HG03520 (cell line): ENCODE measurements at regions not wholly inside any gene's neighbourhood (a gene's known extent, or its start where the extent isn't known, plus 50 kb on each side); places are given as distances from the start of the nearest gene placed in this dataset.

ENCODE experiments used
- ATAC-seq: cut with Tn5 transposase; IDR thresholded peaks from one replicate; pipeline ENCODE4 v1.9.1; 2021; ENCODE audit warnings: mild to moderate bottlenecking, moderate library complexity; ENCODE audit not compliant: unreplicated experiment

DNA sequence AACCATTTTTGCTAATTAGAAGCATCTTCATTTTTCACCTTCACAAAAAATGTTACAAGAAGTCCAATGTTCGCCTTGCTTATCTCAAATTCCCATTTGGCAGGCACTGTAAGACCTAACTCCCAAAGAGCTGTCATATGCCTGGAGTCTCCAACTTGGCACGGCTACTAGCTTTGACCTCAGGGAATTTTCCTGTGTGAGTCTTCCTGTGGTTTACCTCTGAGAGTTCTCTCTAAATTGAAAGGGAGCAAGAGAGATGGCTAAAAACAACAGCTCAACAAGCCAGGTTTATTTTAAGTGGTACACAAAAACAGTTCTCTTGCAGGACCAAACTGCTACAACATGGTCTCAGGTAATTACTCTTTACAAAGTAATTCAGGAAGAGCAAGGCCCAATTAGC is 756.0 kb upstream of the ADGRL2 start:
- ATAC-seq: no peak

GRCh38 chr1:81042225-81042624 is 758.5 kb upstream of the ADGRL2 start:
- no peak for ATAC-seq

DNA sequence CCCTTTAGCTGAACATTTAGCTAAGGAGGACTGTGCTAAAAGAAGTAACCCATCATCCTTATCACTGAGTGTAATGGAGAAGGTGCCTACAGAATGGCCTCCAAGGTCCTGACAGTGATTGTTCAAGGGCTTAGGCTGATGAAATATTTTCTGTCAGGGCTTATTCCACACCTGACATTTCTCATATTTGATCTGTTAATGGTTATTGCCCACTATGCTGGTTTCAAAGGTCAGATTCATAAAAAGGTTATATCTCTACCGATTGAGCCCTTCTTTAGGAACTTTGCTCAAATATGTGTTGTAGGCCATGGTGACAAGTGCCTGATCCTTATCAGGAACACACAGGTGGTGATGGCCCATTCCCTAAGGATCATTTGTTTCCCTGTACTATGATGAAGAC is 766.4 kb upstream of the ADGRL2 start:
- no peak for ATAC-seq

- no peak for ATAC-seq
Measured at GRCh38 chr1:81032973-81033425, 767.7 kb upstream of the ADGRL2 start.

DNA sequence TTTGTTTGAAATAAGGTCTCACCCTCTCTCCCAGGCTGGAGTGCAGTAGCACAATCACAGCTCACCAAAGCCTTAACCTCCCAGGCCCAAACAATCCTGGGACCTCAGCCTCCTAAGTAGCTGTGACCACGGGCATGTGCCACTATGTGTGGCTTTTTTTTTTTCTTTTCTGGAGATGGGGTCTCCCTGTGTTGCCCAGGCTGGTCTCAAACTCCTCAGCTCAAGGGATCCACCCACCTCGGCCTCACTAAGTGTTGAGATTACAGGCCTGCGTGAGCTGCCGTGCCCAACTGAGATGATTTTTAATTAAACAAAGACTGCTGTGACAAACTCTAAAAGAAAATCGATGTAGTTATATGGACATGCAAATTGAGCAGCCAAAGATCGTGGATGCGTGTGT is 768.4 kb upstream of the ADGRL2 start:
- no peak for ATAC-seq

DNA sequence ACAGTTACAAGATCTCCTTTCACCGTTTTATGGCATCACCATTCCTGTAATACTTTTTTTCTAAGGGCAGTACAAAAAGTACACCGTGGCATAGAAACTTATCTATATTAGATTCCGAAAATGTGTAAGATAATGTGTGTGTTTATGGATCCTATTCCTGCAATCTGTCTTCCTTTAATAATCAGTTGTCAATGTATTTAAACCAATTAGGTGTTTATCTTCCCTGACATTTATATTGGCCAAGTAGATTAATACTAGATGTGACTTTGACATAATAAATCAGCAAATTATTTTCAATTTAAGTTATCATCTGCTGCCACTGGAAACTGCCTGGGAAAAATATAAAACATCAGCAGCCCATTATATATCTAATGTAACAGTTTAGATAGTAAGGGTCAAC is 770.3 kb upstream of the ADGRL2 start:
- ATAC-seq: no peak

GRCh38 chr1:81029266-81029665 is 771.5 kb upstream of the ADGRL2 start:
- ATAC-seq: no peak

- ATAC-seq: no peak
Measured at GRCh38 chr1:81023187-81023724, 777.5 kb upstream of the ADGRL2 start.

- no peak for ATAC-seq
Measured at GRCh38 chr1:81021134-81021533, 779.6 kb upstream of the ADGRL2 start.

DNA sequence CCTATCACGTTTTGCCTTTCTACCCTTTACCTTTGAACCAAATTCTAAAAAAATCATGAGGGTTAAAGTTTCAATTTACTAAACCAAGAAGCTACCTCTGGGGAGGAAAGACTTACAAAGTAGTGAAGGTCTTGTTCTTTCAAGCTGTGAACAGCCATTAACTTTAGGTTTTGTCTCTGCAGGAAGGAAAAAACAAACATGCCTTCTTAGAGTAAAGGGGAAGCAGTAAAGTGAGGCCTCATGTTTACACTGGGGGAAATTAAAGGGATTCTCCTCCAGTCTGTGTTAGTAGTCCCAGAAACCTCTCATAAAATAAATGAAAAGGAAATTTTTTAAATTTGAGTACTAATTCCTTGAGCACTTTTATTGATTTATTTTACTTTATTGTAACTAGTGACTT is 780.2 kb upstream of the ADGRL2 start:
- no peak for ATAC-seq

DNA sequence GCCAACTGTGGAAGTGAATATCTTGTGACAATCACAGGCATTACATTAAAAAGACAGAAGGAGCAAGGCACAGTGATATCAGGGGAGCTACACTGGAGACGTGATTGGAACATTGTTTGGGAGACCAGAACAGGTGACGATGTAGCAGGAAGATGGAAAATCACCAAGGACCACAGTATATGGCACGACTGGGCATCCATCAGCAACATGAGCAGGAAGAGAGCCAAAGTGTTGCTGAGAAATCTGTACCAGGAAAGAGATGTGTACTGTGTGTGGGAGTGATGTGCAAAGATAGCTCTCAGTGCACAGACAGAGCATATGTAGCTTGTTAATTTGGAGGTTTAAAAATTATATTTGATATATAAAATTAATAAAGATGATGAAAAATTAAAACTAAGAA is 790.6 kb upstream of the ADGRL2 start:
- no peak for ATAC-seq

DNA sequence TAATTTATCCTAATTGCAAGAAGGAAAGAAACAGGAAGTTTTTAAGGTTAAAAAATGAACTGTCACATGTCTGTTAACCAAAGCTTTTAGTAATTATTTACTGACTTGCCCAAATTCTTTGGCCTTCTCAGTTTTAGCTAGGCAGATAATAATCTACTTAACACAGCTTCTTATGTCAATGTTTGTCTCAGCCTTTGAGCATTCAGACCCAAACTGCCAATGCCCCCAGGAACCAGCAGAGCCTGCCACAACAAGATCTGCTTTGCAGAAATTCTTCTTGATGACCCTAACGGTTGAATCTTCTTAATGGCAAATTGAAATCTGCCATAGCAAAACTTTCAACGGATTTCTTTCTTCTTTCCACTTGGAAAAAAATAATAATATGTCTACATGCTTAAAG is 792.4 kb upstream of the ADGRL2 start:
- no peak for ATAC-seq

DNA sequence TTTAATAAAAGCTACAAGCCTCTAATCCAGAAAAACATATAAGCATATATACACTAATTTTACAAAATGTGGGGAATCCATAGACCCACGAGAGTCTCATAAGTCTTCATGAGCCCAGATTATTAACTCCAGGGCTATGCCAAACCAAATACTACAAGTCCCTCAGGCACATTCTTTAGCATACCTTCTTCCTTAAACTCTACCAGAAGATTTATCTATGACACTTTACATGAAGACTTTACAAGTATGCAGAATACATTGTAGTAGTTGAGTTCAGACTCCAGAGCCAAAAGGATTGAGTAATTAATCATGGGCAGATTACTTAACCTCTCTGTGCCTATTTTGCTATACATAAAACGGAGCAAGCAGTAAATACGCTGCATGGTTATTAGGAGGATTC is 793.7 kb upstream of the ADGRL2 start:
- no peak for ATAC-seq

GRCh38 chr1:81006502-81006901 is 794.2 kb upstream of the ADGRL2 start:
- no peak for ATAC-seq

DNA sequence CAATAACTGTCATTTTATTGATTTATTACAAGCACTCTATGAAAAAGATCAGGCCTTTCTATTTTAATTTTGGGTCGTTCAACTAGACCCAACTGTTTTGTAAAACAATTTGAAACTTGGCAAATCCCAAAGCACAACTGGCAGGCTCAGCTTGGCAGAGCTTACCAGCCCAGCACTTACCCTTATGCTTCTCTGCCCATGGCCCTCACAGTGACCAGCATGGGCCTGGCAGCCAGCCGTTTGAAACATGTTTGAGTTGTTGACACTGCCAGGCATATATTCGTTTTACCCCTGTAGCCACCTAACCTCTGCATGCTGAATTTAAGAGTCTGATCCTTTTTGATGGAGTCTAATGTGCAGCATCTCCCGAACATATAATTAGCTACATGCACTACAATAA is 796.7 kb upstream of the ADGRL2 start:
- ATAC-seq: no peak

GRCh38 chr1:80994934-80995333 is 805.8 kb upstream of the ADGRL2 start:
- no peak for ATAC-seq

GRCh38 chr1:80994038-80994437 is 806.7 kb upstream of the ADGRL2 start:
- no peak for ATAC-seq

- ATAC-seq: no peak
Measured at GRCh38 chr1:80993154-80993980, 807.4 kb upstream of the ADGRL2 start.

DNA sequence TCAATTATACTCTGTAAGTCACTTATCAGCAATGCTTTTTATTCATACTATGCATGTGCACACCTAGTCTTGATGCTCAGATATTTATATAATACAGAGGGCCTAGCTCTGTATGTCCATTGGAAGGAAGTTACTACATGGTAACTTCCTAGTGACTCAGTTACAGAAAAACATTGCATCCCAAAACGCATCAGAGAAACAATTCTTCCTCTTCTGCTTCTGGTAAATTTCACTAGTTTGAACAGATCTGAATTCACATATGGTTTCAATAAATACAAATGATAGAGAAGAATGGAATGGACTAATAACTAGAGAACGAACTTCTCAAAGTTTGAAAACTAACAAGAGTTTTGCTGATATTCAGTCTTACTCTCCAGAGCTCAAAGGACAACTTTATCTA is 811.3 kb upstream of the ADGRL2 start:
- ATAC-seq: no peak

DNA sequence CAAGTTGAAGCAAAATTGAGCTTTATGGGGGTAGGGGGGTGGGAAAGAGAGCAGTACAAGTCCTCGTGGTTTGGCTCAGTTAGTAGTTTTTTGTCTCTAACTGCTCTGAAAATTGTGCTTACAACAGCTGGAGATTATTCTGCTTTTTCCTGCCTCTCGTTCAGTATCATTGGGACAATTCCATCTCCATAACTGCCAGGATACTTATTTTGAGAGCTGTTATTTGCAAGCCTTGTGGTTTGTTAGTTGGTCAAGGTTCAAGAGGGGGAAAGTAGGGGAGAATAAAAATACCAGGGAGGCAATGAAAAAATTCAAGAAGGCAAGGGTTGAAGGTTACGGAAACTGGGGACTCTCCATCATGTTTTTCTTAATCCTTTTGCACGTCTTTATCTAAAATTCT is 811.8 kb upstream of the ADGRL2 start:
- ATAC-seq: no peak

DNA sequence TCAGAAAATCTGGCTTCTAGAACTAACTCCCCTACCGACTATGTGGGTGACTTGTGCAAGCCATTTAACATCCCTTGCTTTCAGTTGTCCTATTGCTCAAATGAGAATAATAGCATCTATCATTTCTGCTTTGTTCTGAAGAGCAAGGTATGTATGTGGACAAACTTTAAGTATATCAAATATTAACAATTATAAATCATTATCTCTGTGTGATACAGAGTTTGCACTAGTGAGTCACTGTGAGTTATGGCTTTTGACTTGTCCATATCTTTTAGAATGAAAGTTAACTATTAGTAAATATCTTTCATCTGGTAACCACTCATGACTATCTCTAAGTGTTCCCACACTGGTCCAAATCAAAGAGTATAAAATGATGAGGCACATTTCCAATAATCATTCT is 812.9 kb upstream of the ADGRL2 start:
- no peak for ATAC-seq

DNA sequence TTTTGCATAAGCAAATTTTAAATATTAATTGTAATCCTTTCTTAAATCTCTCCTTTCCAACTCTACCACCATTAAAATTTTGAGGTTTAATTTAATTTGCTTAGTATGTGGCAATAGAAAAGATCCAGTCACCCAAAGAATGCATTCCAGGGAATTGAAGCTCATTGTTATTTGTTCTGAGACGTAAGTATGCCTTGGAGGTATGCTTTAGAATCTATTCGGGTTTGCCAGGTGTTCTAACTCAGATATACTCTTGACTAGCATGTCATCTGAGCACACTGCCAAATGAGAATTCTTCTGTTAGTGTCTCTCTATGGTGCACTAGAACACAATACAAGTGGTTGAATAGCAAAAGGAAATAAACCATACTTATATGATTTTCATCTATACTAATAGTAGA is 813.6 kb upstream of the ADGRL2 start:
- ATAC-seq: no peak

- no peak for ATAC-seq
Measured at GRCh38 chr1:80982831-80983230, 817.9 kb upstream of the ADGRL2 start.
